Muscle of leg (tissue), 3 donors: ENCODE measurements at regions not wholly inside any gene's neighbourhood (a gene's known extent, or its start where the extent isn't known, plus 50 kb on each side); places are given as distances from the start of the nearest gene placed in this dataset.

Experiments used
- DNase-seq: peaks from one replicate; pipeline ENCODE4 v3.0.0; 2013
- H3K27ac ChIP-seq: one replicate; pipeline ENCODE4 v1.5.1; 2013; ENCODE audit warnings: mild to moderate bottlenecking, low read length, control low read depth
- H3K27me3 ChIP-seq: one replicate; pipeline ENCODE4 v1.6.1; 2013; ENCODE audit warnings: low read length; ENCODE audit not compliant: control insufficient read depth, insufficient read depth
- H3K36me3 ChIP-seq: one replicate; pipeline ENCODE4 v1.6.1; 2013; ENCODE audit warnings: low read length; ENCODE audit not compliant: control insufficient read depth, insufficient read depth
- H3K4me1 ChIP-seq: one replicate; pipeline ENCODE4 v1.6.1; 2013; ENCODE audit warnings: low read length; ENCODE audit not compliant: control insufficient read depth, insufficient read depth
- H3K4me3 ChIP-seq: one replicate; pipeline ENCODE4 v1.5.1; 2013; ENCODE audit warnings: low read length, control low read depth
- H3K9me3 ChIP-seq: replicated peaks from 2 replicates; pipeline ENCODE4 v1.6.1; 2013; ENCODE audit warnings: low read depth, low read length; ENCODE audit not compliant: control insufficient read depth
- WGBS: methylation state at CpG from one replicate; pipeline ENCODE4 v1.1.5; 2013; ENCODE audit warnings: missing lambda C conversion rate; ENCODE audit not compliant: insufficient coverage; 5-methylcytosine and 5-hydroxymethylcytosine counted together

GRCh38 chr9:131798246-131798645, 58.4 kb upstream of the RAPGEF1 start:
- Histone ChIP-seq H3K27ac (no peak overlapping the region), H3K4me1 (no peaks in the 10 kb centered on the region), H3K4me3 (no peak overlapping the region), H3K27me3 (peaks cover 10% of the 10 kb centered on the region), H3K36me3 (no peaks in the 10 kb centered on the region), H3K9me3 (no peaks in the 10 kb centered on the region)
- 49% methylated on average over 7 of the region's 7 CpGs for WGBS
- DNase-seq: no peak

GRCh38 chr9:131794393-131794792, 54.5 kb upstream of the RAPGEF1 start:
- 67% methylated on average over 10 of the region's 15 CpGs for WGBS
- H3K4me1 ChIP-seq: no peaks in the 10 kb centered on the region
- no peak for DNase-seq
- no peak overlapping the region for H3K4me3 ChIP-seq
- H3K27ac ChIP-seq: no peak overlapping the region
- H3K9me3 ChIP-seq: no peaks in the 10 kb centered on the region
- peaks cover 13% of the 10 kb centered on the region for H3K27me3 ChIP-seq
- no peaks in the 10 kb centered on the region for H3K36me3 ChIP-seq

GRCh38 chr9:131791542-131792254, 51.8 kb upstream of the RAPGEF1 start:
- WGBS: 74% methylated on average over 22 of the region's 23 CpGs
- Histone ChIP-seq H3K9me3 (no peaks in the 10 kb centered on the region), H3K27ac (no peak overlapping the region), H3K4me1 (no peaks in the 10 kb centered on the region), H3K36me3 (no peaks in the 10 kb centered on the region), H3K27me3 (peaks cover 29% of the 10 kb centered on the region), H3K4me3 (no peak overlapping the region)
- DNase-seq: no peak
